Brain microvascular endothelial cell (primary cell): ENCODE measurements at regions not wholly inside any gene's neighbourhood (a gene's known extent, or its start where the extent isn't known, plus 50 kb on each side); places are given as distances from the start of the nearest gene placed in this dataset.
A peak's percentile ranks its signal among the peaks of the same experiment; 100 is the strongest.

ENCODE experiments used
- DNase-seq: peaks from one replicate; pipeline ENCODE4 v3.0.0-alpha.2; 2020
- H3K27ac ChIP-seq: fragments of 250-450 bp; sonication (Bioruptor Pico); 2 replicates; pipeline ENCODE4 v1.5.1; 2020; ENCODE audit warnings: mild to moderate bottlenecking, moderate library complexity
- H3K27me3 ChIP-seq: fragments of 250-450 bp; sonication (Bioruptor Pico); replicated peaks from 2 replicates; pipeline ENCODE4 v1.5.1; 2020; ENCODE audit warnings: mild to moderate bottlenecking
- H3K36me3 ChIP-seq: fragments of 250-450 bp; sonication (Bioruptor Pico); replicated peaks from 2 replicates; pipeline ENCODE4 v1.5.1; 2020; ENCODE audit warnings: mild to moderate bottlenecking
- H3K4me3 ChIP-seq: 2 replicates; pipeline ENCODE4 v1.5.1; 2011; ENCODE audit warnings: low read depth, mild to moderate bottlenecking, control low read depth, low read length, moderate library complexity
- in situ Hi-C: cut with HindIII; loops from 2 replicates; pipeline ENCODE4 v1.10.0; 2017; ENCODE audit warnings: low sequenced_read_pairs, low pct_ligation_motif_present
- TF ChIP-seq, protein P1 (sequence below): IDR thresholded peaks from 2 replicates; pipeline ENCODE4 v1.5.1; 2011; ENCODE audit warnings: low read depth, mild to moderate bottlenecking, moderate library complexity, low read length, control low read depth, inconsistent platforms; ENCODE audit errors: missing control alignments

GRCh38 chr2:18477293-18477692 is 83.2 kb downstream of the RDH14 start:
- DNase-seq, result no peak
- TF ChIP-seq, protein P1, sequence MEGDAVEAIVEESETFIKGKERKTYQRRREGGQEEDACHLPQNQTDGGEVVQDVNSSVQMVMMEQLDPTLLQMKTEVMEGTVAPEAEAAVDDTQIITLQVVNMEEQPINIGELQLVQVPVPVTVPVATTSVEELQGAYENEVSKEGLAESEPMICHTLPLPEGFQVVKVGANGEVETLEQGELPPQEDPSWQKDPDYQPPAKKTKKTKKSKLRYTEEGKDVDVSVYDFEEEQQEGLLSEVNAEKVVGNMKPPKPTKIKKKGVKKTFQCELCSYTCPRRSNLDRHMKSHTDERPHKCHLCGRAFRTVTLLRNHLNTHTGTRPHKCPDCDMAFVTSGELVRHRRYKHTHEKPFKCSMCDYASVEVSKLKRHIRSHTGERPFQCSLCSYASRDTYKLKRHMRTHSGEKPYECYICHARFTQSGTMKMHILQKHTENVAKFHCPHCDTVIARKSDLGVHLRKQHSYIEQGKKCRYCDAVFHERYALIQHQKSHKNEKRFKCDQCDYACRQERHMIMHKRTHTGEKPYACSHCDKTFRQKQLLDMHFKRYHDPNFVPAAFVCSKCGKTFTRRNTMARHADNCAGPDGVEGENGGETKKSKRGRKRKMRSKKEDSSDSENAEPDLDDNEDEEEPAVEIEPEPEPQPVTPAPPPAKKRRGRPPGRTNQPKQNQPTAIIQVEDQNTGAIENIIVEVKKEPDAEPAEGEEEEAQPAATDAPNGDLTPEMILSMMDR, result no peak
- Histone ChIP-seq H3K4me3 (no peak overlapping the region), H3K36me3 (no peaks in the 10 kb centered on the region), H3K27ac (no peak overlapping the region), H3K27me3 (no peaks in the 10 kb centered on the region)
- in situ Hi-C loops, result no loop called here

GRCh38 chr2:18476484-18476883 is 84.0 kb downstream of the RDH14 start:
- TF ChIP-seq, protein P1, result no peak
- in situ Hi-C loops, result no loop called here
- no peak overlapping the region for H3K4me3 ChIP-seq
- no peak for DNase-seq
- H3K36me3 ChIP-seq, result no peaks in the 10 kb centered on the region
- H3K27me3 ChIP-seq, result no peaks in the 10 kb centered on the region
- H3K27ac ChIP-seq, result no peak overlapping the region

DNA sequence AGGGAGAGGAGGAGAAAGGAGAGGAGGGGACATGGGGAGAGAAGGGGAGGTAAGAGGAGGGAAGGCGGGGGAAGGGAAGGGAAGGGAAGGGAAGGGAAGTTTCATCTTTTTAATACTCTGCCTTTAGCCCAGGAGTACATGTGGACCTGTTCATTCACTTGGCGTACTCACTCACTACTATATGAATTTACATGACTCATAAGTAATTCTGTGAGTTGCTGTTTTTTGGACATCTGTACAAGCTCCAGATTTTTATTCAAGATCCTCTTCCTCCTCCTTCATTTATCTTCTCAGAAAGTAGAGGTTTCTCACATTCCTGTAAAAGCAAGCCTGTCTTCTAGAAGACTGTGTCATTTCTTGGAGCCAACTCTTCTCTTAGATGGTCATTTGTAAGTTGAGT is 84.6 kb downstream of the RDH14 start:
- Histone ChIP-seq H3K36me3 (no peaks in the 10 kb centered on the region), H3K27me3 (no peaks in the 10 kb centered on the region), H3K27ac (no peak overlapping the region), H3K4me3 (no peak overlapping the region)
- TF ChIP-seq, protein P1, result no peak
- in situ Hi-C loops, result no loop called here
- DNase-seq, result no peak

DNA sequence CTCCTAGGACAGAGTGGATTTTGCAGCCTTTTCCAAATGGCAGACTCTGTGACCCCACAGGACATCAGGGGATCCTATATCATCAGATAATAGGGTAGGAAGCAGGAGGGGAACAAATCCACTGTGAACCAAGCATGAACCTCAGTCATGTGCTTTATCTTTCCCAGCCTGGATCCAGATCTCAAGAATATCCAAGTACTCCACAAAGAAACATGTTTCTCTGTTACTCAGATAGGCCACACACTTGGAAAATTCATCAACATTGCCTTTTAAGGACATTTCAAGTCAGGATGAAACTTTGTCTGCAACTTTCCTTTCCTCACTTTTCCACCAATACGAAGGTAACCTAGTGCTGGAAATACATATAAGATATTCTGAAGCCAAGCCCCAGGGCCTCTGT is 85.8 kb downstream of the RDH14 start:
- DNase-seq, result no peak
- in situ Hi-C loops, result no loop called here

GRCh38 chr2:18473241-18474181 is 86.9 kb downstream of the RDH14 start:
- in situ Hi-C loops, result no loop called here
- peak; percentile 93 for DNase-seq
- H3K27me3 ChIP-seq, result no peaks in the 10 kb centered on the region

More for the DNA sequence above, 85.8 kb downstream of the RDH14 start:
- Histone ChIP-seq H3K36me3 (no peaks in the 10 kb centered on the region), H3K27ac (no peak overlapping the region), H3K27me3 (no peaks in the 10 kb centered on the region), H3K4me3 (no peak overlapping the region)
- TF ChIP-seq, protein P1, result no peak

More at GRCh38 chr2:18473241-18474181, 86.9 kb downstream of the RDH14 start:
- Histone ChIP-seq H3K27ac (peak overlapping the region; percentile 75), H3K36me3 (no peaks in the 10 kb centered on the region), H3K4me3 (no peak overlapping the region)
- TF ChIP-seq, protein P1, result no peak
